ENCODE measurements at regions not wholly inside any gene's neighbourhood (a gene's known extent, or its start where the extent isn't known, plus 50 kb on each side); places are given as distances from the start of the nearest gene placed in this dataset.

- no peak for DNase-seq (ENCODE audit: low spot score)
Observed at GRCh38 chr11:119906376-119906775, 177.4 kb upstream of the NECTIN1 start.

GRCh38 chr11:119905162-119905561 lies 176.2 kb upstream of the NECTIN1 start:
- no peak for DNase-seq (ENCODE audit: low spot score)

- no peak for DNase-seq (ENCODE audit: low spot score)
Observed at GRCh38 chr11:119904531-119905035, 175.6 kb upstream of the NECTIN1 start.

- no peak for DNase-seq (ENCODE audit: low spot score)
Observed at GRCh38 chr11:119903821-119904220, 174.8 kb upstream of the NECTIN1 start.

- DNase-seq (ENCODE audit: low spot score), result no peak
Observed at GRCh38 chr11:119903389-119903788, 174.4 kb upstream of the NECTIN1 start.

GRCh38 chr11:119902656-119903231 lies 173.7 kb upstream of the NECTIN1 start:
- no peak for DNase-seq (ENCODE audit: low spot score)

- no peak for DNase-seq (ENCODE audit: low spot score)
Observed at GRCh38 chr11:119901657-119902577, 172.9 kb upstream of the NECTIN1 start.

GRCh38 chr11:119899997-119900396 lies 171.0 kb upstream of the NECTIN1 start:
- no peak for DNase-seq (ENCODE audit: low spot score)

- no peak for DNase-seq (ENCODE audit: low spot score)
Observed at GRCh38 chr11:119897576-119897975, 168.6 kb upstream of the NECTIN1 start.

- DNase-seq (ENCODE audit: low spot score), result no peak
Observed at GRCh38 chr11:119897046-119897440, 168.0 kb upstream of the NECTIN1 start.

- DNase-seq (ENCODE audit: low spot score), result no peak
Observed at GRCh38 chr11:119896387-119897045, 167.5 kb upstream of the NECTIN1 start.

GRCh38 chr11:119895981-119896380 lies 167.0 kb upstream of the NECTIN1 start:
- DNase-seq (ENCODE audit: low spot score), result no peak

- no peak for DNase-seq (ENCODE audit: low spot score)
Observed at GRCh38 chr11:119894916-119895315, 165.9 kb upstream of the NECTIN1 start.

- DNase-seq (ENCODE audit: low spot score), result no peak
Observed at GRCh38 chr11:119892311-119892808, 163.4 kb upstream of the NECTIN1 start.

GRCh38 chr11:119891055-119891768 lies 162.2 kb upstream of the NECTIN1 start:
- peak; percentile 81 for DNase-seq (ENCODE audit: low spot score)

- no peak for DNase-seq (ENCODE audit: low spot score)
Observed at GRCh38 chr11:119890466-119890865, 161.5 kb upstream of the NECTIN1 start.

GRCh38 chr11:119889728-119890280 lies 160.8 kb upstream of the NECTIN1 start:
- no peak for DNase-seq (ENCODE audit: low spot score)

- no peak for DNase-seq (ENCODE audit: low spot score)
Observed at GRCh38 chr11:119889111-119889510, 160.1 kb upstream of the NECTIN1 start.

GRCh38 chr11:119888119-119888518 lies 159.1 kb upstream of the NECTIN1 start:
- DNase-seq (ENCODE audit: low spot score), result no peak

GRCh38 chr11:119886667-119887230 lies 157.7 kb upstream of the NECTIN1 start:
- DNase-seq (ENCODE audit: low spot score), result no peak

All from Ammon's horn (tissue), 1 donor.